ENCODE measurements at regions not wholly inside any gene's neighbourhood (a gene's known extent, or its start where the extent isn't known, plus 50 kb on each side); places are given as distances from the start of the nearest gene placed in this dataset.
"Not testable (repeated sequence)": the region's sequence is repeated elsewhere in the genome, so short reads cannot be mapped to it uniquely, and the experiment has no call there.

- no peak for DNase-seq (ENCODE audit: low read depth in 2 of 2)
These were observed 406.4 kb downstream of the HTR1A start for GRCh38 chr5:63555874-63556273.

- no peak for DNase-seq (ENCODE audit: low read depth in 2 of 2)
These were observed 408.1 kb downstream of the HTR1A start for GRCh38 chr5:63554191-63554590.

- no peak for DNase-seq (ENCODE audit: low read depth in 2 of 2)
These were observed 409.2 kb downstream of the HTR1A start for GRCh38 chr5:63553073-63553472.

- DNase-seq (ENCODE audit: low read depth in 2 of 2) = no peak
These were observed 426.2 kb downstream of the HTR1A start for GRCh38 chr5:63535840-63536602.

- DNase-seq (ENCODE audit: low read depth in 2 of 2) = no peak
These were observed 438.0 kb downstream of the HTR1A start for GRCh38 chr5:63524281-63524680.

- no peak for DNase-seq (ENCODE audit: low read depth in 2 of 2)
These were observed 446.2 kb downstream of the HTR1A start for GRCh38 chr5:63516006-63516405.

GRCh38 chr5:63500242-63500641 is 462.0 kb downstream of the HTR1A start:
- DNase-seq (ENCODE audit: low read depth in 2 of 2) = no peak

- DNase-seq (ENCODE audit: low read depth in 2 of 2) = no peak
These were observed 467.0 kb downstream of the HTR1A start for GRCh38 chr5:63495225-63495624.

- no peak for DNase-seq (ENCODE audit: low read depth in 2 of 2)
These were observed 478.9 kb downstream of the HTR1A start for GRCh38 chr5:63483338-63483737.

GRCh38 chr5:63473335-63473967 is 488.8 kb downstream of the HTR1A start:
- DNase-seq (ENCODE audit: low read depth in 2 of 2) = no peak

- DNase-seq (ENCODE audit: low read depth in 2 of 2) = no peak
These were observed 506.0 kb downstream of the HTR1A start for GRCh38 chr5:63456279-63456678.

GRCh38 chr5:63451188-63451587 is 511.1 kb downstream of the HTR1A start:
- no peak for DNase-seq (ENCODE audit: low read depth in 2 of 2)

- DNase-seq (ENCODE audit: low read depth in 2 of 2) = no peak
These were observed 522.7 kb downstream of the HTR1A start for GRCh38 chr5:63439537-63439936.

GRCh38 chr5:63409737-63410136 is 552.5 kb downstream of the HTR1A start:
- no peak for DNase-seq (ENCODE audit: low read depth in 2 of 2)

- DNase-seq (ENCODE audit: low read depth in 2 of 2) = no peak
These were observed 553.3 kb downstream of the HTR1A start for GRCh38 chr5:63408984-63409383.

- DNase-seq (ENCODE audit: low read depth in 2 of 2) = peak; percentile 11 to 30
These were observed 560.7 kb downstream of the HTR1A start for GRCh38 chr5:63401436-63402046.

GRCh38 chr5:63400079-63400478 is 562.2 kb downstream of the HTR1A start:
- DNase-seq (ENCODE audit: low read depth in 2 of 2) = no peak

- no peak for DNase-seq (ENCODE audit: low read depth in 2 of 2)
These were observed 563.9 kb downstream of the HTR1A start for GRCh38 chr5:63398346-63398745.

- not testable (repeated sequence) for DNase-seq (ENCODE audit: low read depth in 2 of 2)
These were observed 574.1 kb downstream of the HTR1A start for GRCh38 chr5:63388188-63388587.

GRCh38 chr5:63375851-63376250 is 586.4 kb downstream of the HTR1A start:
- no peak for DNase-seq (ENCODE audit: low read depth in 2 of 2)

- DNase-seq (ENCODE audit: low read depth in 2 of 2) = no peak
These were observed 588.2 kb downstream of the HTR1A start for GRCh38 chr5:63374085-63374484.

GRCh38 chr5:63351164-63351563 is 611.1 kb downstream of the HTR1A start:
- DNase-seq (ENCODE audit: low read depth in 2 of 2) = no peak

- no peak for DNase-seq (ENCODE audit: low read depth in 2 of 2)
These were observed 615.8 kb downstream of the HTR1A start for GRCh38 chr5:63346451-63346850.
